ENCODE measurements at regions not wholly inside any gene's neighbourhood (a gene's known extent, or its start where the extent isn't known, plus 50 kb on each side); places are given as distances from the start of the nearest gene placed in this dataset.

GRCh38 chr4:187160486-187160885 lies 436.8 kb upstream of the FAT1 start:
- no peak for TF ChIP-seq CTCF (IDR thresholded peaks at IDR 0.05; ENCODE audit: control extremely low read depth, extremely low read depth)
- 82 to 89% methylated on average over 3 of the region's 3 CpGs for WGBS, 2 donors
- H3K9ac ChIP-seq (ENCODE audit: insufficient read depth in 1 of 2, low read length in 2 of 2), result no peak overlapping the region

GRCh38 chr4:187166886-187167512 lies 443.3 kb upstream of the FAT1 start:
- no peak overlapping the region for H3K27ac ChIP-seq (ENCODE audit: low read depth in 1 of 2, low read length in 1 of 2)
- no peak overlapping the region for H3K9ac ChIP-seq (ENCODE audit: insufficient read depth in 1 of 2, low read length in 2 of 2)
- H3K9me3 ChIP-seq (ENCODE audit: control insufficient read depth in 4 of 4, insufficient read depth in 3 of 4, low read length in 3 of 4), result no peaks in the 10 kb centered on the region
- H3K36me3 ChIP-seq (ENCODE audit: control insufficient read depth in 4 of 4, insufficient read depth in 4 of 4, low read length in 4 of 4), result no peaks in the 10 kb centered on the region
- H3K4me3 ChIP-seq, result no peak overlapping the region
- H3K27me3 ChIP-seq (ENCODE audit: control insufficient read depth in 3 of 3, insufficient read depth in 3 of 3, low read length in 2 of 3), result no peaks in the 10 kb centered on the region
- 77 to 85% methylated on average over 7 of the region's 7 CpGs for WGBS, 2 donors
- DNase-seq (no peak), ATAC-seq (ENCODE audit: insufficient read depth, low FRiP score) (peak; percentile 20)
- TF ChIP-seq CTCF (IDR thresholded peaks at IDR 0.05; ENCODE audit: control extremely low read depth, extremely low read depth), result no peak
- H3K4me1 ChIP-seq (ENCODE audit: control insufficient read depth in 5 of 5, insufficient read depth in 5 of 5, low read length in 5 of 5), result peaks cover 0 to 5% (median 0%) of the 10 kb centered on the region in 5 donors

More at GRCh38 chr4:187160486-187160885, 436.8 kb upstream of the FAT1 start:
- Histone ChIP-seq H3K27me3 (ENCODE audit: control insufficient read depth in 3 of 3, insufficient read depth in 3 of 3, low read length in 2 of 3) (no peaks in the 10 kb centered on the region), H3K4me1 (ENCODE audit: control insufficient read depth in 5 of 5, insufficient read depth in 5 of 5, low read length in 5 of 5) (no peaks in the 10 kb centered on the region), H3K36me3 (ENCODE audit: control insufficient read depth in 4 of 4, insufficient read depth in 4 of 4, low read length in 4 of 4) (no peaks in the 10 kb centered on the region), H3K9me3 (ENCODE audit: control insufficient read depth in 4 of 4, insufficient read depth in 3 of 4, low read length in 3 of 4) (peaks cover 0 to 2% (median 0%) of the 10 kb centered on the region in 4 donors), H3K27ac (ENCODE audit: low read depth in 1 of 2, low read length in 1 of 2) (no peak overlapping the region), H3K4me3 (no peak overlapping the region)
- ATAC-seq (ENCODE audit: insufficient read depth, low FRiP score), result no peak
- no peak for DNase-seq

GRCh38 chr4:187171706-187172339 lies 448.2 kb upstream of the FAT1 start:
- 66 to 67% methylated on average over 12 of the region's 12 CpGs for WGBS, 2 donors
- Histone ChIP-seq H3K9ac (ENCODE audit: insufficient read depth in 1 of 2, low read length in 2 of 2) (peak overlapping the region in 1 of 2 donors; percentile 5), H3K4me1 (ENCODE audit: control insufficient read depth in 5 of 5, insufficient read depth in 5 of 5, low read length in 5 of 5) (peaks cover 0 to 13% (median 1%) of the 10 kb centered on the region in 5 donors), H3K27ac (ENCODE audit: low read depth in 1 of 2, low read length in 1 of 2) (no peak overlapping the region), H3K9me3 (ENCODE audit: control insufficient read depth in 4 of 4, insufficient read depth in 3 of 4, low read length in 3 of 4) (peaks cover 0 to 5% (median 0%) of the 10 kb centered on the region in 4 donors), H3K36me3 (ENCODE audit: control insufficient read depth in 4 of 4, insufficient read depth in 4 of 4, low read length in 4 of 4) (no peaks in the 10 kb centered on the region), H3K4me3 (no peak overlapping the region), H3K27me3 (ENCODE audit: control insufficient read depth in 3 of 3, insufficient read depth in 3 of 3, low read length in 2 of 3) (no peaks in the 10 kb centered on the region)
- no peak for TF ChIP-seq CTCF (IDR thresholded peaks at IDR 0.05; ENCODE audit: control extremely low read depth, extremely low read depth)
- no peak for ATAC-seq (ENCODE audit: insufficient read depth, low FRiP score)
- DNase-seq, result peak in 1 of 3 donors; percentile 16
